Brain pericyte (primary cell): ENCODE measurements at regions not wholly inside any gene's neighbourhood (a gene's known extent, or its start where the extent isn't known, plus 50 kb on each side); places are given as distances from the start of the nearest gene placed in this dataset.

Experiments used
- DNase-seq: peaks from one replicate; pipeline ENCODE4 v3.0.0-alpha.2; 2012; ENCODE audit warnings: low read depth, low spot score

DNA sequence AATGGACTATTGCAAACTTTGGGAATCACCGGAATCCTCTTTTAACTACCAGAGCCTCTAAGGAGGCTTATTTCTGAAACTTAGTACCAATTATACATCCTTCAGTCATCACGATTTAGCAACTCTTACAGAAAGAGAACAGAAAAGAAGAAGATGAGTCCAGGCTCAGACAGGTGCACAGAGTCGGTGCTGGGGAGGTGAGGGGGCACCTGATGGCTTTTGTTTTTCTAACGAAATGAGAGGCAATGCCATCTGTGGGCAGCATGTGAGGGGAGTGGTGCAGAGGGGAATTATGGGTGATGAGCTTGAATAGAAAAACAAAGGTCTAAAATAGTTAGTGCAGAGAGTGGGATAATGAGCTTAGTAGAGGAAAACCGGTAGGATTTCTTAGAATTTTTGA, 522.6 kb downstream of the CMPK2 start:
- no peak for DNase-seq

GRCh38 chr2:6352247-6352646, 513.5 kb downstream of the CMPK2 start:
- no peak for DNase-seq

- DNase-seq = no peak
Measured at GRCh38 chr2:6352906-6353515, 512.7 kb downstream of the CMPK2 start.

GRCh38 chr2:6353669-6354068, 512.0 kb downstream of the CMPK2 start:
- no peak for DNase-seq

DNA sequence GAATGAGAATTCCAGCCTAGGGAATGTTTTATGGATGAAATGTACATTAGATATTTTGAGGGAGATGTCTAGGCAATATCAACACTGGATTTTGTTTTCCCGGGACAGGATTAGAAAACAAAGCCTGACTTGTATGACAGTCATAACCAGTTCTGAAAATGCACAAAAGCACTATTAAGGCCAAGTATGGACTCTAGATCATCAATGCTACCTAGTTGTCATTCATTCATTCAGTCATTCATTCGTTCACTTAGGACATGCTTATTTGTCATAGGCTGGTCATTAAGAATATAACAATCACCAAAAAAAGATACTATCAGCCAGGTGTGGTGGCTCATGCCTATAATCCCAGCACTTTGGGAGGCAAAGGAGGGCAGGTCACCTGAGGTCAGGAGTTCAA, 511.2 kb downstream of the CMPK2 start:
- DNase-seq = no peak

DNA sequence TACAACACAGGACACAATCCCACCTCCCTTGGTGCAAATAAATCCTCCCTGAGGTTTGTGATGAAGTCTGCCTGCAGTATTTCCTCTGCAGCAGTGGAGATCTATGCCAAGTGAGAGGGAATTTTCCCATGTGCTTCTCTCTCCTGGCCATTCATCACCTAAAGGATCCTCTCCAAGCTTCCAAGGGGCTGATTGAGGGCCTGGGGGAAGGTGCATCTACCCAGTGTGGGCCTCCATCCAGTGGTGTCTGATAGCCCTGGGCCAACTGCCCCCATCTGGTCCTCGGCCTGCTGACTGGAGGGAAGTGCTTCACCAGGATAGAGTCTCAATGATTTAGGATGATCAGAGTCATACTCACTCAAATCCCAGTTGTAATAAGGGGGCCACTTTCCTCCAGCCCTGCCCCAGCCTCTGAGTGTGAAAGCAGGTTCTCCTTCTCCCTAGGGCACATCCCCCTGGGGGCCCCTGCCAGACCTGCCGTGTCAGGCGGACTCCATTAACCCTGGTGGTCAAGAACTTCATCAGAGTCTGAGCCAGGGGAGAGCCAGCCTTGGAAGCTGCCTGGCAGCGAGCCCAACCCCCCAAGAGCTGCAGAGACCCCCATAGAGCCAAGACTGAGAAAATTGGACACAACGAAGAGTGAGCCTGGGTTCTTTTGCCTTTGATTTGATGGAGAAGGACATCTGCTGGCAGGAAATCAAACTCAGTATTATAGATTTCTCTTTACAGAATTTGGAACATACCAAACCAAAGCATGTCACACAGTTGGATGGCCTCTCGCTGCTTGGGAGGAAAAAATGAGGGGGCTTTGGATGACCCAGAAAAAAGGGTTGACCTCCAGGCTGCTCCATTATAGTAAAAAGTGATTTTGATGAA, 509.6 kb downstream of the CMPK2 start:
- no peak for DNase-seq

- DNase-seq = no peak
Measured at GRCh38 chr2:6358546-6358945, 507.2 kb downstream of the CMPK2 start.

GRCh38 chr2:6358985-6359384, 506.7 kb downstream of the CMPK2 start:
- no peak for DNase-seq

GRCh38 chr2:6359964-6360363, 505.7 kb downstream of the CMPK2 start:
- no peak for DNase-seq

- no peak for DNase-seq
Measured at GRCh38 chr2:6362671-6363450, 502.8 kb downstream of the CMPK2 start.

- DNase-seq = no peak
Measured at GRCh38 chr2:6368281-6368680, 497.4 kb downstream of the CMPK2 start.

GRCh38 chr2:6369266-6369665, 496.4 kb downstream of the CMPK2 start:
- no peak for DNase-seq

DNA sequence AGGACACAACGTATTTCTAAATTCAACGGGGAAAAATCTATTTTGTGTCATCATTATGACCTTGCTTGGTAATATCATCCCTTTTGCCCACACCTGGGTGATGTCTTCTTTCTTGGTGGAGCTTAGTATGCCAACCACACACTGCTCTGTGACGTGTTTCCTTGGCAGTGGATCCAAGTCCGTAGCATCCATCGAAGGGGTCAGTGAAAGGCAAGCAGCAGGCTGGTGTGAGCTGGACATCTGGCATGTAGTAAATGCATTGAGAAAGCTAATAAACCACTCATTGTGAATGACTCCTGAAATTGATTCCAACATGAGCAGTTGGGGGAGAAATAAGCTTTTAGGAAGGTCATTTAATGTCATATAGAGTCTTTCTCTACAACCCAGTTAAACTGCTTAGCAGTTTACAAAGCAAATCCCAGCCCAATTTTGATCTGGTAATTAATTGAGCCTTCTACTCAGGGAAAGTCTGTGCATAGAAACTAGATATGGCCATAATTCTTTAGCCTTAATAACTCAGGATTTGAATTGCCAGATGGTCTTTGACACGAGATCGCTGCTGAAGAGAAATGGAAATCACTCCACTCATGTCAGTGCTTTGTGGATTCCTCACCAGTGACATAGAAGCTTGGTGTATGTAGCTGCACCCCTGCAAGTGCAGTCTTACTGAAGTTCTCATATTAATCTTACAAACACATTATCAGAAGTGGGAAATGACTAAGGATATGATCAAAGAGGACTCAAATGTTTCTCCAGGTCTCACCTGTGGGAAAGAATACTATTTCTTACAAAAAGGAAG, 494.8 kb downstream of the CMPK2 start:
- DNase-seq = no peak

GRCh38 chr2:6372317-6372901, 493.3 kb downstream of the CMPK2 start:
- DNase-seq = no peak

- no peak for DNase-seq
Measured at GRCh38 chr2:6381326-6381725, 484.4 kb downstream of the CMPK2 start.

- no peak for DNase-seq
Measured at GRCh38 chr2:6384341-6384740, 481.4 kb downstream of the CMPK2 start.

DNA sequence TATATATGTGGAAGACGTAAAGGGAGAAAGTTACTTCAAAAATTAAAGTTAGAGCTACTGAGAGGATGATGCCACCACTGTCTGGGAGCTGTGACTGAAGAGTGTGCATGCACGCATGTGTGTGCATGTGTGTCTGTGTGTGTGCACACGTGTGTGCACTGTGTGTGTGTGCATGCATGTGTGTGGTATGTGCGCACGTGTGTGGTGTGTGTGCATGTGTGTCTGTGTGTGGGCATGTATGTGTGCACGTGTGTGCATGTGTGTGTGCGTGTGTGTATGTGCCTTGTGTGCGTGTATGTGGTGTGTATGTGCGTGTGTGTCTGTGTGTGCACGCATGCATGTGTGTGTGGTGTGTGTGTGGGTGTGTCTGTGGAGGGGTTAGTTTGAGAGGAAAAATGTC, 473.4 kb downstream of the CMPK2 start:
- no peak for DNase-seq

GRCh38 chr2:6392966-6393365, 472.7 kb downstream of the CMPK2 start:
- DNase-seq = no peak

GRCh38 chr2:6393819-6394218, 471.9 kb downstream of the CMPK2 start:
- DNase-seq = no peak

DNA sequence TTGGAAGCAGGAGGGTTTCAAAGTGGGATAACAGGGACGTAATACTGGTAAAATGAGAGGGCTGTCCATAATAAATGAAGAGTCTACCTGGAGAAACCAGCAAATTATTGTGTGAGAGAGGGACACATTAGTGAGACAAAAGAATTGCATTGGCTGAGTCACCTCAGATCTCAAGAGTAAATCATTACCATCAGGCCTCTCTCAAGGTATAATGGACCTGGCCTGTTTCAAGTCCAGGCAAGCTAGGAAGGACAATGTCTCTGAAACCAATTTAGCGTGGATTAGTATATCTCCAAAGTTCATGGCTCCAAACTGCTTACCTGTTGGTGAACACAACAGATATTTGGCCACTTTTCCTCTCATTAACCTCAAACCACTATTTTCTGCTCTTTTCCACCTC, 471.4 kb downstream of the CMPK2 start:
- no peak for DNase-seq

GRCh38 chr2:6398421-6398820, 467.3 kb downstream of the CMPK2 start:
- DNase-seq = no peak
